ENCODE measurements at regions not wholly inside any gene's neighbourhood (a gene's known extent, or its start where the extent isn't known, plus 50 kb on each side); places are given as distances from the start of the nearest gene placed in this dataset.
A peak's percentile ranks its signal among the peaks of the same experiment; 100 is the strongest.

- DNase-seq (ENCODE audit: low read depth in 2 of 2): no peak
Observed at GRCh38 chr11:2083411-2083810, 55.8 kb downstream of the IGF2 start.

- peak in 1 of 2 donors; percentile 28 for DNase-seq (ENCODE audit: low read depth in 2 of 2)
Observed at GRCh38 chr11:2077061-2077802, 62.0 kb downstream of the IGF2 start.

- DNase-seq (ENCODE audit: low read depth in 2 of 2): no peak
Observed at GRCh38 chr11:2076441-2076840, 62.7 kb downstream of the IGF2 start.

GRCh38 chr11:2074266-2074825 lies 64.8 kb downstream of the IGF2 start:
- DNase-seq (ENCODE audit: low read depth in 2 of 2): no peak

GRCh38 chr11:2072551-2073261 lies 66.5 kb downstream of the IGF2 start:
- no peak for DNase-seq (ENCODE audit: low read depth in 2 of 2)

GRCh38 chr11:2071748-2072385 lies 67.3 kb downstream of the IGF2 start:
- DNase-seq (ENCODE audit: low read depth in 2 of 2): no peak

Data from stimulated activated CD8-positive, alpha-beta memory T cell treated with anti-CD3 and anti-CD28 coated beads, Interleukin-7, amount 100 ng/mL, for 4 hours (primary cell).